ENCODE measurements at regions not wholly inside any gene's neighbourhood (a gene's known extent, or its start where the extent isn't known, plus 50 kb on each side); places are given as distances from the start of the nearest gene placed in this dataset.

GRCh38 chr4:41413670-41414411 is 124.1 kb upstream of the LIMCH1 start:
- TF ChIP-seq, protein P1, sequence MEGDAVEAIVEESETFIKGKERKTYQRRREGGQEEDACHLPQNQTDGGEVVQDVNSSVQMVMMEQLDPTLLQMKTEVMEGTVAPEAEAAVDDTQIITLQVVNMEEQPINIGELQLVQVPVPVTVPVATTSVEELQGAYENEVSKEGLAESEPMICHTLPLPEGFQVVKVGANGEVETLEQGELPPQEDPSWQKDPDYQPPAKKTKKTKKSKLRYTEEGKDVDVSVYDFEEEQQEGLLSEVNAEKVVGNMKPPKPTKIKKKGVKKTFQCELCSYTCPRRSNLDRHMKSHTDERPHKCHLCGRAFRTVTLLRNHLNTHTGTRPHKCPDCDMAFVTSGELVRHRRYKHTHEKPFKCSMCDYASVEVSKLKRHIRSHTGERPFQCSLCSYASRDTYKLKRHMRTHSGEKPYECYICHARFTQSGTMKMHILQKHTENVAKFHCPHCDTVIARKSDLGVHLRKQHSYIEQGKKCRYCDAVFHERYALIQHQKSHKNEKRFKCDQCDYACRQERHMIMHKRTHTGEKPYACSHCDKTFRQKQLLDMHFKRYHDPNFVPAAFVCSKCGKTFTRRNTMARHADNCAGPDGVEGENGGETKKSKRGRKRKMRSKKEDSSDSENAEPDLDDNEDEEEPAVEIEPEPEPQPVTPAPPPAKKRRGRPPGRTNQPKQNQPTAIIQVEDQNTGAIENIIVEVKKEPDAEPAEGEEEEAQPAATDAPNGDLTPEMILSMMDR (IDR thresholded peaks at IDR 0.05; ENCODE audit: borderline replicate concordance, extremely low read depth, insufficient read depth): no peak
- Histone ChIP-seq H3K4me1 (ENCODE audit: control insufficient read depth in 2 of 3, insufficient read depth in 2 of 3, low read depth in 1 of 3, low read length in 3 of 3) (peaks cover 0 to 5% (median 0%) of the 10 kb centered on the region in 3 donors), H3K9ac (ENCODE audit: low read length in 3 of 3) (no peak overlapping the region), H3K4me3 (ENCODE audit: low read length in 3 of 3) (no peak overlapping the region), H3K9me3 (ENCODE audit: control insufficient read depth in 2 of 3, insufficient read depth in 1 of 3, low read length in 3 of 3) (no peaks in the 10 kb centered on the region), H3K36me3 (ENCODE audit: control insufficient read depth in 2 of 3, insufficient read depth in 3 of 3, low read length in 3 of 3) (no peaks in the 10 kb centered on the region), H3K27me3 (ENCODE audit: control insufficient read depth, insufficient read depth, low read length) (no peaks in the 10 kb centered on the region), H3K27ac (ENCODE audit: low read depth in 2 of 2, low read length in 2 of 2) (no peak overlapping the region)
- no peak for DNase-seq
- FAIRE-seq: no peak
- intact Hi-C loops (cut with DNase I): no loop called here

DNA sequence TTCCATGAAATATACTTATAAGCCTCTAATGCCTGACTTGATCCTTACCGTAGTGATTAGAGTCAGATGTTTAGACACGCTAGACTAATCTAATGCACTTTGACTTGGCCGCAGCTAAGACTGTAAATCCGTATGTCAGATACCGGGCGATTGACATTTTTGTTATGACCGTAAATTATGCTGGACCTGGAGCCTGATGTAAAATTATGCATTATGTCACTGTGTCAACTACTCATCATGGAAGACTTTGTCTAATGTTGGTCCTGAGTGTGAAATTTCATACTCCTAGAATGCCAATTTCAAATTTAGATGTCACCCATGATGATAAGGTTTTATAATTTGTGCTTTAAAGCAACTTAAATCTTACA is 123.6 kb upstream of the LIMCH1 start:
- Histone ChIP-seq H3K9me3 (ENCODE audit: control insufficient read depth in 2 of 3, insufficient read depth in 1 of 3, low read length in 3 of 3) (no peaks in the 10 kb centered on the region), H3K36me3 (ENCODE audit: control insufficient read depth in 2 of 3, insufficient read depth in 3 of 3, low read length in 3 of 3) (no peaks in the 10 kb centered on the region), H3K27me3 (ENCODE audit: control insufficient read depth, insufficient read depth, low read length) (no peaks in the 10 kb centered on the region), H3K27ac (ENCODE audit: low read depth in 2 of 2, low read length in 2 of 2) (no peak overlapping the region), H3K9ac (ENCODE audit: low read length in 3 of 3) (no peak overlapping the region), H3K4me1 (ENCODE audit: control insufficient read depth in 2 of 3, insufficient read depth in 2 of 3, low read depth in 1 of 3, low read length in 3 of 3) (peaks cover 0 to 5% (median 0%) of the 10 kb centered on the region in 3 donors), H3K4me3 (ENCODE audit: low read length in 3 of 3) (no peak overlapping the region)
- intact Hi-C loops (cut with DNase I): no loop called here
- TF ChIP-seq, protein P1 (IDR thresholded peaks at IDR 0.05; ENCODE audit: borderline replicate concordance, extremely low read depth, insufficient read depth): no peak
- FAIRE-seq (no peak), DNase-seq (no peak)

DNA sequence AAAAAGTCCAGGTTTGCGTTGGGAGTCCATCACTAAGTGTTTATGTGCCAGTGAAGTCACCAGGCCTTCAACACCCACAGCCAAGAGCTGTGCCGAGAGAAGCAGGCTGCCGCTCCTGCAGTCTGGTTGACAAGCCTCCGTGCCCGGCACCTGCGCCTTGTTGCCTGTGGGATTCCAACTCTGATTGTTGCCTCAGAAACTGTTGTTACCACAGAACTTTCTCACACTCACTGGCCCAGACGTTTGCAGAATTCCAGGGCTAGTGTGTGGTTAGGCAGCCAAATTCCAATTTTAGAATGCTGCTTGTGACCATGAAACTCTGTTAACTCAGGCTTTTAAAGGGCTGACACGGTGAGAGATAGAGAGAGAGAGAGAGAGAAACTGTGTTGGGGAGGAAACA is 119.5 kb upstream of the LIMCH1 start:
- Histone ChIP-seq H3K27ac (ENCODE audit: low read depth in 2 of 2, low read length in 2 of 2) (no peak overlapping the region), H3K9me3 (ENCODE audit: control insufficient read depth in 2 of 3, insufficient read depth in 1 of 3, low read length in 3 of 3) (no peaks in the 10 kb centered on the region), H3K36me3 (ENCODE audit: control insufficient read depth in 2 of 3, insufficient read depth in 3 of 3, low read length in 3 of 3) (no peaks in the 10 kb centered on the region), H3K27me3 (ENCODE audit: control insufficient read depth, insufficient read depth, low read length) (no peaks in the 10 kb centered on the region), H3K9ac (ENCODE audit: low read length in 3 of 3) (no peak overlapping the region), H3K4me1 (ENCODE audit: control insufficient read depth in 2 of 3, insufficient read depth in 2 of 3, low read depth in 1 of 3, low read length in 3 of 3) (peaks cover 0 to 5% (median 0%) of the 10 kb centered on the region in 3 donors), H3K4me3 (ENCODE audit: low read length in 3 of 3) (no peak overlapping the region)
- FAIRE-seq: no peak
- peak in 4 of 5 donors; percentile 31 to 50 (median 36) for DNase-seq
- intact Hi-C loops (cut with DNase I): no loop called here
- TF ChIP-seq, protein P1 (IDR thresholded peaks at IDR 0.05; ENCODE audit: borderline replicate concordance, extremely low read depth, insufficient read depth): no peak

All from kidney (tissue), 13 donors.